Bronchial epithelial cell (primary cell): ENCODE measurements at regions not wholly inside any gene's neighbourhood (a gene's known extent, or its start where the extent isn't known, plus 50 kb on each side); places are given as distances from the start of the nearest gene placed in this dataset.
"Not testable (repeated sequence)": the region's sequence is repeated elsewhere in the genome, so short reads cannot be mapped to it uniquely, and the experiment has no call there.

Source experiments
- DNase-seq: peaks from one replicate; pipeline ENCODE4 v3.0.0-alpha.2; 2010; ENCODE audit warnings: low read depth
- FAIRE-seq: peaks from 2 replicates; lab custom pipeline; 2011; peaks lifted over from hg19 to GRCh38; lab: Jason Lieb, UNC
- H3K27me3 ChIP-seq: 2 replicates; pipeline ENCODE4 v1.5.1; 2011; ENCODE audit warnings: low read length; ENCODE audit not compliant: control insufficient read depth, insufficient read depth
- H3K36me3 ChIP-seq: 2 replicates; pipeline ENCODE4 v1.5.1; 2011; ENCODE audit warnings: low read length; ENCODE audit not compliant: control insufficient read depth, insufficient read depth
- H3K4me3 ChIP-seq: 2 replicates; pipeline ENCODE4 v1.5.1; 2011; ENCODE audit warnings: mild to moderate bottlenecking, low read depth, low read length, control low read depth
- TF ChIP-seq, protein P1 (sequence below): IDR thresholded peaks from 2 replicates; pipeline ENCODE4 v1.5.1; 2011; ENCODE audit warnings: mild to moderate bottlenecking, moderate library complexity, low read length, control low read depth, inconsistent platforms; ENCODE audit not compliant: insufficient read depth, severe bottlenecking

- DNase-seq = no peak
These were observed 1612.7 kb upstream of the SLC39A10 start for GRCh38 chr2:194044321-194044720.

DNA sequence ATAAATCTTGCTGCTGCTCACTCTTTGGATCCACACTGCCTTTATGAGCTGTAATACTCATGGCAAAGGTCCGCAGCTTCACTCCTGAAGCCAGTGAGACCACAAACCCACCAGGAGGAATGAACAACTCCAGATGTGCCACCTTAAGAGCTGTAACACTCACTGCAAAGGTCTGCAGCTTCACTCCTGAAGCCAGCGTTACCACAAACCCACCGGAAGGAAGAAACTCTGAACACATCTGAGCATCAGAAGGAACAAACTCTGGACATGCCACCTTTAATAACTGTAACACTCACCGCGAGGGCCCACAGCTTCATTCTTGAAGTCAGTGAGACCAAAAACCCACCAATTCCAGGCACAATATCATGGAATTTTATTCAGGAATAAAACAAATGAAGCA is 1635.9 kb upstream of the SLC39A10 start:
- not testable (repeated sequence) for FAIRE-seq, DNase-seq, H3K36me3 ChIP-seq, H3K4me3 ChIP-seq, H3K27me3 ChIP-seq

More at GRCh38 chr2:194044321-194044720, 1612.7 kb upstream of the SLC39A10 start:
- Histone ChIP-seq H3K36me3 (no peaks in the 10 kb centered on the region), H3K4me3 (no peak overlapping the region), H3K27me3 (no peaks in the 10 kb centered on the region)
- TF ChIP-seq, protein P1, sequence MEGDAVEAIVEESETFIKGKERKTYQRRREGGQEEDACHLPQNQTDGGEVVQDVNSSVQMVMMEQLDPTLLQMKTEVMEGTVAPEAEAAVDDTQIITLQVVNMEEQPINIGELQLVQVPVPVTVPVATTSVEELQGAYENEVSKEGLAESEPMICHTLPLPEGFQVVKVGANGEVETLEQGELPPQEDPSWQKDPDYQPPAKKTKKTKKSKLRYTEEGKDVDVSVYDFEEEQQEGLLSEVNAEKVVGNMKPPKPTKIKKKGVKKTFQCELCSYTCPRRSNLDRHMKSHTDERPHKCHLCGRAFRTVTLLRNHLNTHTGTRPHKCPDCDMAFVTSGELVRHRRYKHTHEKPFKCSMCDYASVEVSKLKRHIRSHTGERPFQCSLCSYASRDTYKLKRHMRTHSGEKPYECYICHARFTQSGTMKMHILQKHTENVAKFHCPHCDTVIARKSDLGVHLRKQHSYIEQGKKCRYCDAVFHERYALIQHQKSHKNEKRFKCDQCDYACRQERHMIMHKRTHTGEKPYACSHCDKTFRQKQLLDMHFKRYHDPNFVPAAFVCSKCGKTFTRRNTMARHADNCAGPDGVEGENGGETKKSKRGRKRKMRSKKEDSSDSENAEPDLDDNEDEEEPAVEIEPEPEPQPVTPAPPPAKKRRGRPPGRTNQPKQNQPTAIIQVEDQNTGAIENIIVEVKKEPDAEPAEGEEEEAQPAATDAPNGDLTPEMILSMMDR = no peak
- FAIRE-seq = no peak

DNA sequence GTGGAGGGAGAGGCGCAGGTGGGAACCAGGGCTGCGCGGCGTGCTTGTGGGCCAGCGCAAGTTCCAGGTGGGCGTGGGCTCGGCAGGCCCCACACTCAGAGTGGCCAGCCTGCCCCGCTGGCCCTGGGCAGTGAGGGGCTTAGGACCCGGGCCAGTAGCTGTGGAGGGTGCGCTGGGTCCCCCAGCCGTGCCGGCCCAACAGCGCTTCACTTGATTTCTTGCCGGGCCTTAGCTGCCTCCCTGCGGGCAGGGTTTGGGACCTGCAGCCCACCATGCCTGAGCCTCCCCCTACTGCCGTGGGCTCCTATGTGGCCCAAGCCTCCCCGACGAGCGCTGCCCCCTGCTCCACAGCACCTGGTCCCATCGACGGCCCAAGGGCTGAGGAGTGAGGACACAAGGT is 1636.9 kb upstream of the SLC39A10 start:
- no peak overlapping the region for H3K4me3 ChIP-seq
- H3K27me3 ChIP-seq = no peaks in the 10 kb centered on the region
- TF ChIP-seq, protein P1 = no peak
- no peaks in the 10 kb centered on the region for H3K36me3 ChIP-seq
- no peak for DNase-seq
- FAIRE-seq = no peak

DNA sequence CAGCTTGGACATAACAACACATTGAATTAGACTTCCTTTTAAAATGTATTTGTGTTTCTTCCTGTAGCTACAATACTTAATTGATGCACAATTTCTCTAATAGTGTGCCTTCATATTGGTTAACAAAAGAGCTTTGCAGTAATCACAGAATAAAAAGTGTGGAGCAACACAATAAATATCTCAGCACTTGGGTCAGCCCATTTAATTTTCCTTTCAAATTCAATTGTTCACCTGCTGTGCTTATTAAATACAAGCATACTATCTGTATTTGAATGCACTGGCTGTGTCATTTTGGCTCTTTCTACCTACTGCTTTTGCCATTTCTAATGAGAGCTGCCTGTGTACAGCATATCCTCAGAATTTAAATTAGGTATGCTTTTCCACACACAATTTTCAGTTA is 1641.3 kb upstream of the SLC39A10 start:
- no peak overlapping the region for H3K4me3 ChIP-seq
- FAIRE-seq (no peak), DNase-seq (no peak)
- TF ChIP-seq, protein P1 = no peak
- no peaks in the 10 kb centered on the region for H3K36me3 ChIP-seq
- no peaks in the 10 kb centered on the region for H3K27me3 ChIP-seq

GRCh38 chr2:194014639-194015038 is 1642.4 kb upstream of the SLC39A10 start:
- FAIRE-seq = no peak
- Histone ChIP-seq H3K4me3 (no peak overlapping the region), H3K36me3 (no peaks in the 10 kb centered on the region), H3K27me3 (no peaks in the 10 kb centered on the region)
- TF ChIP-seq, protein P1 = no peak
- no peak for DNase-seq

DNA sequence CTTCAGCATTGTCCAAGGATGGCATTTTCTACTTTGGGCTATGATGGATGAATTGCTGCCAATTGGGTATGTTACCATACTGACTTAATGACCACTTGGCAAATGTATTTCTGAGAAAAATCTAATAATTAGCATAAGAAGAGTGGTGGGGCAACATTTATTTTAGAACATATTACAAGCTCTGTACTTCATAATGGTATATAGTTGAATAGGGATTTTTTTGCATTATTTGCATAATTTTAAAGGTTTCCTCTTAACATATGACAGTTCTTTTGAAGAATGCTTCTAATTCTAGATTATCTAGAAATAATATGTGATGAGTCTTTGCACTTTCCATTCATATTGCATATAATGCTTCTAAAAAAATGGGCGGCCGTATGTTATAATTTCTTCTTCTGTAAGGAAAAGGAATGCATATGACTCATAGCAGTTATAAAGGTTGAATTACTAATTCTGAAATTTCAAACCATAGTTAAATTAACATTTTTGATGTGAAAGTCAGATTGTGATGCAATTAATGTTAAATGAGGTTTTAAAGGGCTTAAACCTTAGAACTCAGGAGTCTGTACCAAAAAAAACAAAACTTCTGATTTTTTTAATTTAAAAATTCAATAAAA is 1652.3 kb upstream of the SLC39A10 start:
- FAIRE-seq (no peak), DNase-seq (no peak)
- Histone ChIP-seq H3K27me3 (no peaks in the 10 kb centered on the region), H3K4me3 (no peak overlapping the region), H3K36me3 (no peaks in the 10 kb centered on the region)
- TF ChIP-seq, protein P1 = no peak
